Osteocyte (in vitro differentiated cells): ENCODE measurements at regions not wholly inside any gene's neighbourhood (a gene's known extent, or its start where the extent isn't known, plus 50 kb on each side); places are given as distances from the start of the nearest gene placed in this dataset.

Experiments used
- DNase-seq: peaks from one replicate; pipeline ENCODE4 v3.0.0; 2021; ENCODE audit warnings: mixed read lengths; ENCODE audit not compliant: unreplicated experiment; ENCODE audit errors: extremely low spot score
- H3K27ac Mint-ChIP-seq: one replicate; pipeline ENCODE4 v1.8.0; 2021; ENCODE audit warnings: mild to moderate bottlenecking, mixed read lengths; ENCODE audit not compliant: unreplicated experiment
- H3K27me3 Mint-ChIP-seq: one replicate; pipeline ENCODE4 v1.8.0; 2021; ENCODE audit warnings: mixed read lengths; ENCODE audit not compliant: unreplicated experiment
- H3K36me3 Mint-ChIP-seq: one replicate; pipeline ENCODE4 v1.8.0; 2021; ENCODE audit warnings: mixed read lengths; ENCODE audit not compliant: unreplicated experiment
- H3K4me1 Mint-ChIP-seq: one replicate; pipeline ENCODE4 v1.8.0; 2021; ENCODE audit warnings: mixed read lengths; ENCODE audit not compliant: unreplicated experiment
- H3K4me3 Mint-ChIP-seq: one replicate; pipeline ENCODE4 v1.8.0; 2021; ENCODE audit warnings: mild to moderate bottlenecking, moderate library complexity, mixed read lengths; ENCODE audit not compliant: unreplicated experiment
- H3K9me3 Mint-ChIP-seq: one replicate; pipeline ENCODE4 v1.8.0; 2021; ENCODE audit warnings: mixed read lengths; ENCODE audit not compliant: unreplicated experiment
- CTCF ChIP-seq: fragments of 200-600 bp; sonication (generic); IDR thresholded peaks from 2 replicates; pipeline ENCODE4 v1.5.0; 2021; ENCODE audit warnings: antibody characterized with exemption, mild to moderate bottlenecking, moderate library complexity

- Mint-ChIP-seq H3K27me3 (no peaks in the 10 kb centered on the region), H3K27ac (peak overlapping the region; percentile 90), H3K36me3 (no peaks in the 10 kb centered on the region), H3K9me3 (no peaks in the 10 kb centered on the region), H3K4me1 (peaks cover 67% of the 10 kb centered on the region), H3K4me3 (peak overlapping the region; percentile 57)
- no peak for TF ChIP-seq CTCF
- no peak for DNase-seq
Measured at GRCh38 chr1:98030976-98031375, 110.1 kb upstream of the DPYD start.

GRCh38 chr1:98030483-98030882 is 109.6 kb upstream of the DPYD start:
- no peaks in the 10 kb centered on the region for H3K27me3 Mint-ChIP-seq
- DNase-seq: no peak
- peak overlapping the region; percentile 90 for H3K27ac Mint-ChIP-seq
- H3K4me3 Mint-ChIP-seq: peak overlapping the region; percentile 57
- H3K9me3 Mint-ChIP-seq: no peaks in the 10 kb centered on the region
- H3K4me1 Mint-ChIP-seq: peaks cover 65% of the 10 kb centered on the region
- H3K36me3 Mint-ChIP-seq: no peaks in the 10 kb centered on the region
- no peak for TF ChIP-seq CTCF

- H3K36me3 Mint-ChIP-seq: peaks cover 2% of the 10 kb centered on the region
- no peaks in the 10 kb centered on the region for H3K9me3 Mint-ChIP-seq
Measured at GRCh38 chr1:98028800-98029199, 108.0 kb upstream of the DPYD start.

GRCh38 chr1:98027103-98027705 is 106.4 kb upstream of the DPYD start:
- no peaks in the 10 kb centered on the region for H3K27me3 Mint-ChIP-seq
- H3K9me3 Mint-ChIP-seq: no peaks in the 10 kb centered on the region
- H3K4me3 Mint-ChIP-seq: peak overlapping the region; percentile 49
- no peak for TF ChIP-seq CTCF
- H3K4me1 Mint-ChIP-seq: peaks cover 51% of the 10 kb centered on the region
- no peak for DNase-seq
- peaks cover 2% of the 10 kb centered on the region for H3K36me3 Mint-ChIP-seq
- peak overlapping the region; percentile 76 for H3K27ac Mint-ChIP-seq

More at GRCh38 chr1:98028800-98029199, 108.0 kb upstream of the DPYD start:
- H3K4me1 Mint-ChIP-seq: peaks cover 58% of the 10 kb centered on the region
- peak overlapping the region; percentile 58 for H3K4me3 Mint-ChIP-seq
- TF ChIP-seq CTCF: no peak
- peak overlapping the region; percentile 85 for H3K27ac Mint-ChIP-seq
- no peaks in the 10 kb centered on the region for H3K27me3 Mint-ChIP-seq
- no peak for DNase-seq

- H3K27ac Mint-ChIP-seq: no peak overlapping the region
- peaks cover 7% of the 10 kb centered on the region for H3K36me3 Mint-ChIP-seq
Measured at GRCh38 chr1:98025858-98026257, 105.0 kb upstream of the DPYD start.

More at GRCh38 chr1:98025858-98026257, 105.0 kb upstream of the DPYD start:
- no peak for TF ChIP-seq CTCF
- H3K27me3 Mint-ChIP-seq: no peaks in the 10 kb centered on the region
- H3K9me3 Mint-ChIP-seq: no peaks in the 10 kb centered on the region
- no peak for DNase-seq
- H3K4me3 Mint-ChIP-seq: no peak overlapping the region
- H3K4me1 Mint-ChIP-seq: peaks cover 43% of the 10 kb centered on the region
